Omental fat pad (tissue), 3 donors: ENCODE measurements at regions not wholly inside any gene's neighbourhood (a gene's known extent, or its start where the extent isn't known, plus 50 kb on each side); places are given as distances from the start of the nearest gene placed in this dataset. TPM values are rescaled to one million over a fixed set of nuclear protein-coding genes. Genes with fewer than 3 reads are reported as not detected.

Experiments used
- ATAC-seq: fragments of 150-250 bp; one replicate; pipeline ENCODE4 v1.9.1; 2016; ENCODE audit warnings: mild to moderate bottlenecking, moderate library complexity; ENCODE audit not compliant: low FRiP score
- DNase-seq: peaks from one replicate; pipeline ENCODE4 v3.0.0-alpha.2; 2019; ENCODE audit warnings: low spot score
- small RNA-seq: library from RNA; depleted of rRNA; stranded (forward); fragments of <200 nt; gene quantifications from one replicate; pipeline ENCODE3, GENCODE V24; 2016
- TF ChIP-seq, protein P1 (sequence below), 3 donors: fragments of 450-650 bp; IDR thresholded peaks; one replicate each; pipeline ENCODE4 v1.5.1; 2016 to 2017; ENCODE audit warnings: antibody characterized with exemption in 3 of 3, mild to moderate bottlenecking in 3 of 3, moderate library complexity in 2 of 3

DNA sequence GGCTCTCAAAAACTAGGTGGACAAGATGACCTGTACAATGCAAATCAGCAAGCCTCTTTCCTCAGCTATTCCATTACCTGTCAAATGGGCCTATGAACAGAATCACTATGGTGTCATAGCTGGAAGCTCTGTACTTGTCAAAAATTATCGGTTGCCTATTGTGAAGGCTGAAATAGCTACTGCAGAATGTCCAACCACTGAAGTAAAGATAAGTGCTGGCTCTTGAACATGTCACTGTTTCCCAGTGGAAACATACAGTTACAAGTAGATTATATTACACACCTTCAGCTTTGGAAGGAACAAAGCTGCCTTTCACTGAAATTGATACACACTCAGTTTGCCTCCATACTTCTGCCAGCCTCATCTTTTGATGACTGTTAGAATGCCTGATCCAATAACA is 55.5 kb upstream of the PCDH9 start:
- TF ChIP-seq, protein P1, sequence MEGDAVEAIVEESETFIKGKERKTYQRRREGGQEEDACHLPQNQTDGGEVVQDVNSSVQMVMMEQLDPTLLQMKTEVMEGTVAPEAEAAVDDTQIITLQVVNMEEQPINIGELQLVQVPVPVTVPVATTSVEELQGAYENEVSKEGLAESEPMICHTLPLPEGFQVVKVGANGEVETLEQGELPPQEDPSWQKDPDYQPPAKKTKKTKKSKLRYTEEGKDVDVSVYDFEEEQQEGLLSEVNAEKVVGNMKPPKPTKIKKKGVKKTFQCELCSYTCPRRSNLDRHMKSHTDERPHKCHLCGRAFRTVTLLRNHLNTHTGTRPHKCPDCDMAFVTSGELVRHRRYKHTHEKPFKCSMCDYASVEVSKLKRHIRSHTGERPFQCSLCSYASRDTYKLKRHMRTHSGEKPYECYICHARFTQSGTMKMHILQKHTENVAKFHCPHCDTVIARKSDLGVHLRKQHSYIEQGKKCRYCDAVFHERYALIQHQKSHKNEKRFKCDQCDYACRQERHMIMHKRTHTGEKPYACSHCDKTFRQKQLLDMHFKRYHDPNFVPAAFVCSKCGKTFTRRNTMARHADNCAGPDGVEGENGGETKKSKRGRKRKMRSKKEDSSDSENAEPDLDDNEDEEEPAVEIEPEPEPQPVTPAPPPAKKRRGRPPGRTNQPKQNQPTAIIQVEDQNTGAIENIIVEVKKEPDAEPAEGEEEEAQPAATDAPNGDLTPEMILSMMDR (IDR thresholded peaks at IDR 0.05), result no peak
- no peak for DNase-seq
- no peak for ATAC-seq

DNA sequence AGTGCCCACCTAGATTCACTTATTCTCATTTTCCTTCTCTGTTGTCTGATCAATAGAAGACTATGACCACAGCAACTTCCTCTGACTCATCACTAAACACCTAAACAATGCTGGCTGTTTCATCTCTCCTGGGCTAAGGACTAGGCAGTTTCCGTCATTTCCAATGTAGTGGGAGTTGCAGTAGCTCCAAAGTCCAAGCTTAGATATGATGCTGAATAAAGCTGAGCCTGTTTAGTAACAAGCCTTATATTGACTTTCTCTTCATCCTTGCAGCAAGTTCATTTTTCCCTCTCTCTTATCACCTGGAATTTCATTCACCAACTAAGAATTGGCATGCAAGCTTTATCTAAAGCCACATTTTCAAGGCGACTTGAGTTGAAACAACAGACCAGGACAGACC is 53.5 kb upstream of the PCDH9 start:
- DNase-seq (no peak), ATAC-seq (no peak)
- TF ChIP-seq, protein P1 (IDR thresholded peaks at IDR 0.05), result no peak

DNA sequence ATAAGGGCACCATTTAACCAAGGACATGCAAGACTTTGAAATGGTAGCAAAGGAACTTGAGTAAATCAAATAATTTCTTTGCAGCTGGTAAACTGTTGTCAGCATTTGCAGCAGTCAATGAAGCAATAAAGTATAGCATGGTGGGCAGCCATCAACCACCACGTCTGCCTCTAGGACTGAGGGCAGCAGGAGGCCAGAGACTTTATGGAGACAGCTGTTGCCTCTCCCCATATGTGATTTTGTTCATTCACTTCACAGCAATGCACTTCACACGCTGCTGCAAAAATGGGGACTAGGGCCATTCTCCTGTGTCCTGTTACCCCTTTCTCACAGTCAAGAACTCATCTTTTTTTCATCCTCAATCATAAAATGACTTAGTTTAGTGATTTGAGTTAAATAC is 51.3 kb upstream of the PCDH9 start:
- ATAC-seq (no peak), DNase-seq (no peak)
- TF ChIP-seq, protein P1 (IDR thresholded peaks at IDR 0.05), result no peak

Small RNA genes lying in the stretch of these regions (small RNA-seq; reads per million reads assigned to genes)
- gene RN7SL761P (not detected), gene RPL37P21 (not detected), gene RPS3AP52 (not detected), gene SNRPFP3 (not detected)
